Activated T-helper 9 cell treated with anti-CD3 and anti-CD28 coated beads, Interleukin-2, amount 50 U/mL, for 16 hours (primary cell): ENCODE measurements at regions not wholly inside any gene's neighbourhood (a gene's known extent, or its start where the extent isn't known, plus 50 kb on each side); places are given as distances from the start of the nearest gene placed in this dataset.
"Not testable (repeated sequence)": the region's sequence is repeated elsewhere in the genome, so short reads cannot be mapped to it uniquely, and the experiment has no call there.

Source experiments
- DNase-seq: peaks from one replicate; pipeline ENCODE4 v3.0.0-alpha.2; 2020; ENCODE audit warnings: low read depth

- DNase-seq: not testable (repeated sequence)
These were observed 449.6 kb upstream of the ZEB2 start for GRCh38 chr2:144969564-144969963.

GRCh38 chr2:144967961-144968360 lies 448.0 kb upstream of the ZEB2 start:
- no peak for DNase-seq

- DNase-seq: no peak
These were observed 445.3 kb upstream of the ZEB2 start for GRCh38 chr2:144965172-144965571.

GRCh38 chr2:144963031-144963430 lies 443.1 kb upstream of the ZEB2 start:
- DNase-seq: no peak

GRCh38 chr2:144959416-144959815 lies 439.5 kb upstream of the ZEB2 start:
- DNase-seq: no peak

- DNase-seq: no peak
These were observed 431.1 kb upstream of the ZEB2 start for GRCh38 chr2:144950899-144951560.

DNA sequence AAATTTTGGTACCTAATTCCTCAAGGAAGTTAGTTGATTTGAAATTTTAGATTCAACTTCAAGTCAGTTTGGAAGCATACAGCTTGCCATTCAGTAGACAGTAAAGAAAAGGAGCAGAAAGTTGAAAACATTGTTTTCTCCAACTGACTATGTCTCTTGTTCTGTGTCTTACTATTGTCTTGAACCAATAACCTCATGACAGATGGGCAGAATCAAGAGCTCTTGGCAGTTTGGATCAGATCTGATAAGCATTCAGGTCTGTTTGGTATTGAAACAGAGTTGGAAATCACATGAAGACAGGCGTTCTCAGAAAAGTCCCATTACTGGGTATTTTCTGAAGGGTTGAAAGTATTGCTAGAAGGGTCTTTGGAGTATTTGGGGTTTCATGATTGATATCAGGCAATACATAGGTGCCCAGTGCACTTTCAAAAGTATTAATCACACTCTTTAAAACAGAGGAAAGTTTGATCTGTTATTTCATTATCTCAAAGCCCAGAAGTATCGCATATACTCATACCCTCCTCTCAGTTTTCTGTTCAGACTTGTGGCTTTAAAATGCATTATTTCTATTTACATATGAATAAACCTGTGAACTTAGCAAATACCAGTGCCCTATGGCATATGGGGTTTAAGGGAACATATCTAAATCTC lies 428.4 kb upstream of the ZEB2 start:
- no peak for DNase-seq

GRCh38 chr2:144947709-144948037 lies 427.8 kb upstream of the ZEB2 start:
- DNase-seq: no peak

GRCh38 chr2:144946263-144946662 lies 426.3 kb upstream of the ZEB2 start:
- DNase-seq: no peak

DNA sequence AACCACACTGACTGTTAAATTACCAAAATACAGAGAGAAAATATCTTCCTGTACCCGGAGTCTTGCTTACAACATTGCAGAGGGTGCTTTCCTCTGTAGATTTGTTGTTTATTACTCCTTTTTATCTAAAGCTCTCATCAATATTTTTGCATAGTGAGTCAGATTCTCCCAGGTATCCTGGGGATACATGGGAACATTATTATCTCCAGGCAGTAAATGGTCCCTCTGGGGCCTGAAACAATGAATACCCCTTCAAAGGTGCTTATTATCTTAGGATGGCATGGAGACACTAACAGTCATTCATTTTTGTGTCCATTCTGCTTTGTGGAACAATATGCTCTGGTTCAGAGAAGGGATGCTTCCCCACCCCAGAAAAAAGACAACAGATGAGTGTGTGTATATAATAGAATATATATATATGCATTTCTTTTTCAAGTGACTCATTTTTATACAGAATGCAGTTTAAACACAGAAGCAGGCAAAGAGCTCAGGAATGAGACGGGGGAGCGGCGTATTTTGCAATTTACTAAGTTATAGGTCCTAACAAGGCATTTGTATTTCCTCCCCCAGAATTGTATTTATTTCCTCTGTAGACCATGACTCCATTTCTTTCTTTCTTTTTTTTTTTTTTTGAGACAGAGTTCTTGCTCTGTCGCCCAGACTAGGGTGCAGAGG lies 424.8 kb upstream of the ZEB2 start:
- no peak for DNase-seq

DNA sequence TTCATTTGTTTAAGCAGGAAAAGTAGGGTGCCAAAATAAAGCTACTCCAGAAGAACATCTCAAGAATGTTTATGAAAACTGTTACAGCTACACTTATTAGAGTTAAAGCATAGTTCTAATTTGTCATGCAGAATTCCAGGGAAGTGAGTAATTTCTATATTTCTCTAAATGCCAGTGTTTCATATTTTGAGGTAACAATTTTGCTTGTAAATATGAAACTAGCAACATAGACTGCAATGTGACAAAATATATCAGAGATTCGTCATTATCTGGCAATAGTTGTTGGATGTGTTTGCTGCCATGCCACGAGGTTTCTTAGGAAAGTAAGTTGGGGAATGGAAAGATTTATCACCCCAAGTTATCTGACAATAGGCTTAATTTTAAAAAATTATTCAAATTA lies 424.1 kb upstream of the ZEB2 start:
- DNase-seq: no peak

- DNase-seq: no peak
These were observed 423.5 kb upstream of the ZEB2 start for GRCh38 chr2:144943293-144943941.

- DNase-seq: no peak
These were observed 422.8 kb upstream of the ZEB2 start for GRCh38 chr2:144942516-144943256.

DNA sequence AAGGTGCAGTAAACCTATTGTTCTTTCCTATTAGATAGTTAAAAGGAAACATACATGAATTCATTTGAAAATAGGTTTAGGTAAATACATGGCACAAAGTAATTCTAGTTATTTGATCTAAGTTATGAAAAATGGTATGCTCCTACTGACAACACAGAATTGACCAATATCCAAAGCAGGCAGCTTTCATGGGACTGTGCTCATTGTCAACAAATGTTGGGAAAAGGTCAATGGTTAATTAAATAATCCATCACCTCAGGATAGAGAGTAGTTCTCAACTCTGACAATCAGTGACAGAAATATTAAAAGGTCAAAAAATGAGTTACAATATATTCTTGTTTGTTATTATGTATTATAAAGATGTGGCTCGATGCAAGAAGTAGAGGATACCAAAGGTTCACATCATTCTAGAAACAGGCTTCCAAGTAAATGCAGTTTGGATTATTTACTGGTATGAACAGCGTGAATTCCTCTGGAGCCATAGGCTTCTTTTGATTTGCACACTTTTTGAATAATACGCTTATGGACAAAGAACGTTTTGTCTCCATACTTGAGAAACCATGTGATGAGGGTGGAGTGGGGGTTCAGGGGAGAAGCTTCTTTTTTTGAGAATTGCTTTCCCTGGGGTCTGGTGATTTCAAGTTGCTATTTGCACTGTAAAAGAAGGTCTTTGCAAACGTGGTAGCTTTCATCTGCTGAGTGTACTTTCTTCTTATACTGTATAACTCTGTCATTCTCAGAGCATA lies 422.0 kb upstream of the ZEB2 start:
- no peak for DNase-seq

- DNase-seq: no peak
These were observed 419.7 kb upstream of the ZEB2 start for GRCh38 chr2:144939590-144939989.

DNA sequence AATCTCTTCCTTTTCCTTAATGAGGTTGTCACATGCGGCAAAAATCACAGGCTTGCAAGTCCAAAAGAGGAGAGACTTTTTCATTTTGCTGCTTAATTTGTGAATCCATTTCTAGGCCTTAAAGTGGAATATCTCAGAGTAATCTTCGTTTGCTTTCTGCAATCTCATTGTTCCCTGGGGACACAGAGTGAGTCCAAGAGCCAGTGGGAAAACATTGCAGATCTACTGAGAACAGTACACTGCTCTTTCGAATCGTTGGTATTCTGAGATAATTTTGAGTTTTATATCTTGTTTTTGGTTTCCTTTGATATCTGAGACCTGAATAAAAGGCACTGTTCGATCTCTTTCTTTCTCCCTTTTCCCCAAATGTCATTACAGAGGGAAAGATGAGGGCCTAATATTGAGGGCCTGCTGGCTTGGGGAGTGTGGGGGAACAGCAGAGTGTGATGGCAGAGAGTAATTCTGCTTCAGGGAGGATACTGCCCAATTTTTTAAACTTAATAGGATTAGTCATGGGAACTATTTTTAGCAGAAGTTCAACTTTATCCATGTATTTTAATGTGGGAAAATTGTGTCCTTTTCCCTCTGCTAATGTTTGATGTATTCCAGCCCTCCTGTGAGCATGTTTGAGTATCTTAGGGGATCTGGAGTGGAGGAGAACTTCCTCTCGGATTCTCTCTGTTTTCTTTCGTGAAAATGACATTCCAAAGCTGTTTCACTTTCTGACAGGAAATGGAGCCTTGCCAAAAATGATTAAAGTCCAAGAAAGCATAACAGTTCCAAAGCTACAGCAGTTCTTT lies 418.2 kb upstream of the ZEB2 start:
- no peak for DNase-seq

GRCh38 chr2:144937066-144937465 lies 417.1 kb upstream of the ZEB2 start:
- no peak for DNase-seq

DNA sequence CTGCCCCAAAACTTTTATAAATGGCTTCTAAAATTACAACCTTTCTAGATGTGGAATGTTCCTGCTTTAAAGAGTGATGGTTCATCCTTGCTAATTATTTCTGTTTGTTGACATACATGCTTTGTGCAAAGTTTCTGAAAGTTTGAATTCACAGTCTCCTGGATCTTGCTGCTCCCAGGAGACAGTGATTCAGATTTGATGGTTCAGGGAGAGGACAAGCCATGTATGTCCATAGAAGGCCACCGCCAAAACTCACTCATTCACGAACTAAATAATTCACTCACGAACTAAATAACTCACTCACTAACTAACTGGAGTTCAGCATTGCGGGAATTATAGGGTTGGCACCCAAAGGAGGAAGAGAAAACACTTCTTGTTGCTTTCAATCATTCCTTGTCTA lies 416.5 kb upstream of the ZEB2 start:
- no peak for DNase-seq

DNA sequence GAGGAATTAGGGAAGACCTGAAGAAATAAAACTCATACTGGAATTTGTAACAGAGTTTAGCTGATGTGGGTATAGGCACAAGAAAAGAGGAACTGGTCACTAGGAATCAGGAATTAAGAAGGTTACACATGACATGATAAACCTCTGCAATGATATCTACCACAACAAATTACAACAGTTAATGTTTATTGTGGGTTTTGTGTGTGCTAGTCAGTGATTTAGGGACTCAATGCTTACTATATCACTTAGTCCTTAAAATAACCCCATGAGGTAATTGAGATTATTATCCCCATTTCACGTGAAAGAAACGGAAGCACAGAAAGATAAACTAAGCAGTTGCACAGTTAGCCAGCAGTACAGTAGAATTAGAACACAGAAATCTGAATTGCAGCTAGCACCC lies 415.8 kb upstream of the ZEB2 start:
- DNase-seq: no peak

DNA sequence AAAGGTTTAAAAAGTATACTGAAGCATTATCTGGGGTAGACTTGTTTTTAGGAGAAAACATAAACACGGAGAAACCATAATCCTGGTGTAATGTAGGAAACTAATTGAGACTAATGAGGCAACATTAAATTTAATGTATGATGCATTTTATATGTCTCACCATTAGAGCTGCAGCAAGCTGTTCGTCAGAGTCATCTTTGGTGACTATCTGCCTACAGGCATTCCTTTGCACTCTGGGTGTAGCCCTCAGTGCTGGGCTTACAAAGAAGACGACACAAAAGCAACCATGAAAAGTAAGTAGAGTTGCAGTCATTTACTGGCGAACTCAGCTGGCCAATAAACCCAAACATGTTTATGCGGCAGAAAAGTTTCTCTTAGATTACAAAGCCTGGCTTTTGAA lies 415.3 kb upstream of the ZEB2 start:
- no peak for DNase-seq

- no peak for DNase-seq
These were observed 412.0 kb upstream of the ZEB2 start for GRCh38 chr2:144931960-144932359.
